A673 (cell line): ENCODE measurements at regions not wholly inside any gene's neighbourhood (a gene's known extent, or its start where the extent isn't known, plus 50 kb on each side); places are given as distances from the start of the nearest gene placed in this dataset.

Experiments used
- BruUV-seq: library from RNA; stranded (reverse); fragments of 400-500 nt; replicated peaks from 2 replicates; lab custom pipeline; 2021; lab: Mats Ljungman, UMichigan
- CTCF ChIA-PET: fragments of 300-600 bp; sonication (Branson Sonifier 250); formaldehyde crosslinking; loops from one replicate; lab custom pipeline; 2022; ENCODE audit warnings: antibody characterized with exemption; lab: Charles Lee
- POLR2A ChIA-PET: fragments of 300-600 bp; sonication (Branson Sonifier 250); formaldehyde crosslinking; loops from one replicate; lab custom pipeline; 2022; ENCODE audit warnings: antibody characterized with exemption; ENCODE audit not compliant: low non-redundant PET; lab: Charles Lee
- DNase-seq: peaks from one replicate; pipeline ENCODE4 v3.0.0-alpha.2; 2015; ENCODE audit warnings: low spot score
- H3K27ac ChIP-seq: fragments of 200-600 bp; sonication (generic); 2 replicates; pipeline ENCODE4 v1.5.1; 2016; ENCODE audit warnings: mixed run types, low read depth, mild to moderate bottlenecking, mixed read lengths, antibody characterized with exemption, low read length; ENCODE audit not compliant: poor library complexity, severe bottlenecking
- H3K27me3 ChIP-seq: fragments of 200-600 bp; sonication (generic); replicated peaks from 2 replicates; pipeline ENCODE4 v1.6.1; 2017; ENCODE audit warnings: mixed run types, low read depth, mild to moderate bottlenecking, mixed read lengths, antibody characterized with exemption, low read length; ENCODE audit not compliant: insufficient read depth, poor library complexity
- H3K36me3 ChIP-seq: fragments of 200-600 bp; sonication (generic); 2 replicates; pipeline ENCODE4 v1.6.1; 2016; ENCODE audit warnings: mixed run types, mild to moderate bottlenecking, mixed read lengths, antibody characterized with exemption, low read length; ENCODE audit not compliant: insufficient read depth, poor library complexity, severe bottlenecking
- H3K4me1 ChIP-seq: fragments of 200-600 bp; sonication (generic); 2 replicates; pipeline ENCODE4 v1.6.1; 2017; ENCODE audit warnings: mixed run types, mild to moderate bottlenecking, mixed read lengths, antibody characterized with exemption, low read length; ENCODE audit not compliant: insufficient read depth, poor library complexity, severe bottlenecking
- H3K4me3 ChIP-seq: fragments of 200-600 bp; sonication (generic); 2 replicates; pipeline ENCODE4 v1.5.1; 2016; ENCODE audit warnings: low read depth, mixed run types, mild to moderate bottlenecking, mixed read lengths, low read length; ENCODE audit not compliant: poor library complexity, severe bottlenecking
- H3K9me3 ChIP-seq: fragments of 200-600 bp; sonication (generic); 2 replicates; pipeline ENCODE4 v1.6.1; 2016; ENCODE audit warnings: mixed run types, low read depth, mild to moderate bottlenecking, mixed read lengths, antibody characterized with exemption, low read length; ENCODE audit not compliant: poor library complexity, severe bottlenecking
- EZH2 ChIP-seq: fragments of 200-600 bp; sonication (generic); IDR thresholded peaks from 2 replicates; pipeline ENCODE4 v1.6.1; 2017; ENCODE audit warnings: borderline replicate concordance, low read depth, mild to moderate bottlenecking, mixed read lengths, antibody characterized with exemption, low read length; ENCODE audit not compliant: poor library complexity, severe bottlenecking
- intact Hi-C: fragments of 100-400 bp; cut with micrococcal nuclease; formaldehyde crosslinking; loops from one replicate; pipeline ENCODE4 v1.10.0; 2022; ENCODE audit not compliant: unreplicated experiment
- TF ChIP-seq, protein P1 (sequence below): fragments of 300-800, 200-600 bp; sonication (generic); conservative IDR thresholded peaks from 2 replicates; pipeline ENCODE4 v1.5.1; 2017; ENCODE audit warnings: low read depth, mild to moderate bottlenecking, antibody characterized with exemption, low read length, moderate library complexity, mixed read lengths

DNA sequence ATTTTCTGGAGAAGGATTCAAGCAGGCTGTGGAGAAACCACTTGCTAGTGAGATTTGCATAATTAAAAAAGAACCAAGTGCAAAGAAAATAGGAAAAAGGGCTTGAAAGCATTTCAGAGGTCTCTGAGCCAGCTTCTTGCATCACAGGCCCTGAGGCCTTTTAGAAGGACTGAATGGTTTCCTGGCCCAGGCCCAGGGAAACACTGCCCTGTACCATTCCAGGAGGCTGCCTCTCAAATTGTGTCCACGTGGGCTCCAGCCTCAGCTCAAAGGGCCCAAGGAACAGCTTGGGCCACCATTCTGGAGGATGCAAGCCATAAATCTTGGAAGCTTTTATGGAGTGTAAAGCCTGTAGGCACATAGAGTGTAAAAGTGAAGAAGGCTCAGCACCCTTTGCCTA, 523.3 kb upstream of the VRK2 start:
- Histone ChIP-seq H3K4me3 (no peak overlapping the region), H3K36me3 (no peaks in the 10 kb centered on the region), H3K9me3 (peaks cover 17% of the 10 kb centered on the region), H3K4me1 (peaks cover 8% of the 10 kb centered on the region), H3K27ac (no peak overlapping the region), H3K27me3 (no peaks in the 10 kb centered on the region)
- intact Hi-C loops = no loop called here
- ChIA-PET POLR2A (no interaction called here), CTCF (no interaction called here)
- no peak for DNase-seq
- TF ChIP-seq EZH2 = no peak
- TF ChIP-seq, protein P1, sequence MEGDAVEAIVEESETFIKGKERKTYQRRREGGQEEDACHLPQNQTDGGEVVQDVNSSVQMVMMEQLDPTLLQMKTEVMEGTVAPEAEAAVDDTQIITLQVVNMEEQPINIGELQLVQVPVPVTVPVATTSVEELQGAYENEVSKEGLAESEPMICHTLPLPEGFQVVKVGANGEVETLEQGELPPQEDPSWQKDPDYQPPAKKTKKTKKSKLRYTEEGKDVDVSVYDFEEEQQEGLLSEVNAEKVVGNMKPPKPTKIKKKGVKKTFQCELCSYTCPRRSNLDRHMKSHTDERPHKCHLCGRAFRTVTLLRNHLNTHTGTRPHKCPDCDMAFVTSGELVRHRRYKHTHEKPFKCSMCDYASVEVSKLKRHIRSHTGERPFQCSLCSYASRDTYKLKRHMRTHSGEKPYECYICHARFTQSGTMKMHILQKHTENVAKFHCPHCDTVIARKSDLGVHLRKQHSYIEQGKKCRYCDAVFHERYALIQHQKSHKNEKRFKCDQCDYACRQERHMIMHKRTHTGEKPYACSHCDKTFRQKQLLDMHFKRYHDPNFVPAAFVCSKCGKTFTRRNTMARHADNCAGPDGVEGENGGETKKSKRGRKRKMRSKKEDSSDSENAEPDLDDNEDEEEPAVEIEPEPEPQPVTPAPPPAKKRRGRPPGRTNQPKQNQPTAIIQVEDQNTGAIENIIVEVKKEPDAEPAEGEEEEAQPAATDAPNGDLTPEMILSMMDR = no peak
- BruUV-seq = no TSS peak

- ChIA-PET CTCF (interaction anchor here (0.7 kb wide), 1 partner anchor 194 kb away, joined by 4 read pairs; no protein-coding TSS in a partner anchor), POLR2A (no interaction called here)
- H3K4me1 ChIP-seq = no peaks in the 10 kb centered on the region
- no peak for TF ChIP-seq EZH2
- TF ChIP-seq, protein P1 = no peak
- BruUV-seq = no TSS peak
- H3K4me3 ChIP-seq = no peak overlapping the region
- intact Hi-C loops = no loop called here
- no peaks in the 10 kb centered on the region for H3K36me3 ChIP-seq
- H3K27me3 ChIP-seq = no peaks in the 10 kb centered on the region
- no peak for DNase-seq
- H3K27ac ChIP-seq = no peak overlapping the region
- peaks cover 8% of the 10 kb centered on the region for H3K9me3 ChIP-seq
These were observed 518.9 kb upstream of the VRK2 start for GRCh38 chr2:57527685-57528084.

GRCh38 chr2:57528499-57528898, 518.1 kb upstream of the VRK2 start:
- ChIA-PET CTCF (no interaction called here), POLR2A (no interaction called here)
- H3K9me3 ChIP-seq = peaks cover 7% of the 10 kb centered on the region
- TF ChIP-seq, protein P1 = no peak
- no peak for TF ChIP-seq EZH2
- no peaks in the 10 kb centered on the region for H3K27me3 ChIP-seq
- intact Hi-C loops = no loop called here
- H3K27ac ChIP-seq = no peak overlapping the region
- DNase-seq = no peak
- H3K4me3 ChIP-seq = no peak overlapping the region
- BruUV-seq = no TSS peak
- no peaks in the 10 kb centered on the region for H3K4me1 ChIP-seq
- no peaks in the 10 kb centered on the region for H3K36me3 ChIP-seq
